ENCODE measurements at regions not wholly inside any gene's neighbourhood (a gene's known extent, or its start where the extent isn't known, plus 50 kb on each side); places are given as distances from the start of the nearest gene placed in this dataset.

- TF ChIP-seq POLR2A (IDR thresholded peaks at IDR 0.05; ENCODE audit: control extremely low read depth in 1 of 2, low read depth in 2 of 2, low read length in 2 of 2) = no peak
- TF ChIP-seq, protein P1, sequence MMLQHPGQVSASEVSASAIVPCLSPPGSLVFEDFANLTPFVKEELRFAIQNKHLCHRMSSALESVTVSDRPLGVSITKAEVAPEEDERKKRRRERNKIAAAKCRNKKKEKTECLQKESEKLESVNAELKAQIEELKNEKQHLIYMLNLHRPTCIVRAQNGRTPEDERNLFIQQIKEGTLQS (IDR thresholded peaks at IDR 0.05; ENCODE audit: insufficient read depth, low read depth, low read length) = no peak
- no peak for TF ChIP-seq EZH2 (IDR thresholded peaks at IDR 0.05; ENCODE audit: low read depth, low read length, severe bottlenecking)
- no peak for TF ChIP-seq CTCF (IDR thresholded peaks at IDR 0.05; ENCODE audit: control extremely low read depth in 1 of 3, insufficient read depth in 1 of 3, low read depth in 1 of 3, low read length in 3 of 3)
- no peak for TF ChIP-seq HDAC2 (IDR thresholded peaks at IDR 0.05; ENCODE audit: borderline replicate concordance in 1 of 2, low read depth in 2 of 2, low read length in 2 of 2)
- no peak for TF ChIP-seq EP300 (IDR thresholded peaks at IDR 0.05; ENCODE audit: borderline replicate concordance in 1 of 2, low read depth in 2 of 2, low read length in 2 of 2)
- no peak for TF ChIP-seq TAF1 (IDR thresholded peaks at IDR 0.05; ENCODE audit: low read depth, low read length)
- TF ChIP-seq EGR1 (IDR thresholded peaks at IDR 0.05; ENCODE audit: borderline replicate concordance, low read depth, low read length) = no peak
- no peak for TF ChIP-seq RNF2 (IDR thresholded peaks at IDR 0.05; ENCODE audit: borderline replicate concordance, low read depth, low read length, missing control alignments, poor library complexity, severe bottlenecking)
- no peak for TF ChIP-seq RAD21 (IDR thresholded peaks at IDR 0.05 in 1 of 2, conservative IDR thresholded peaks at IDR 0.05 in 1 of 2; ENCODE audit: low read depth in 2 of 2, low read length in 2 of 2)
- TF ChIP-seq POLR2AphosphoS5 (IDR thresholded peaks at IDR 0.05; ENCODE audit: low read depth, low read length) = no peak
- TF ChIP-seq USF2 (IDR thresholded peaks at IDR 0.05; ENCODE audit: low read length) = no peak
- no peak for TF ChIP-seq SRF (IDR thresholded peaks at IDR 0.05; ENCODE audit: low read depth, low read length)
Observed at GRCh38 chr4:124804041-124804440, 91.5 kb upstream of the ANKRD50 start.

Data from H1 (cell line).